ENCODE measurements at regions not wholly inside any gene's neighbourhood (a gene's known extent, or its start where the extent isn't known, plus 50 kb on each side); places are given as distances from the start of the nearest gene placed in this dataset.
"Not testable (repeated sequence)": the region's sequence is repeated elsewhere in the genome, so short reads cannot be mapped to it uniquely, and the experiment has no call there.

- DNase-seq (ENCODE audit: low spot score), result not testable (repeated sequence)
Measured at GRCh38 chr2:215889240-215889969, 123.9 kb downstream of the MREG start.

GRCh38 chr2:215888680-215889079, 124.7 kb downstream of the MREG start:
- DNase-seq (ENCODE audit: low spot score), result no peak

GRCh38 chr2:215887303-215887702, 126.0 kb downstream of the MREG start:
- DNase-seq (ENCODE audit: low spot score), result no peak

GRCh38 chr2:215886022-215886421, 127.3 kb downstream of the MREG start:
- DNase-seq (ENCODE audit: low spot score), result no peak

- DNase-seq (ENCODE audit: low spot score), result no peak
Measured at GRCh38 chr2:215885536-215885935, 127.8 kb downstream of the MREG start.

GRCh38 chr2:215884451-215885087, 128.8 kb downstream of the MREG start:
- no peak for DNase-seq (ENCODE audit: low spot score)

GRCh38 chr2:215883799-215884198, 129.6 kb downstream of the MREG start:
- no peak for DNase-seq (ENCODE audit: low spot score)

- DNase-seq (ENCODE audit: low spot score), result no peak
Measured at GRCh38 chr2:215882689-215883088, 130.7 kb downstream of the MREG start.

- no peak for DNase-seq (ENCODE audit: low spot score)
Measured at GRCh38 chr2:215881582-215881981, 131.8 kb downstream of the MREG start.

GRCh38 chr2:215880970-215881369, 132.4 kb downstream of the MREG start:
- DNase-seq (ENCODE audit: low spot score), result no peak

- no peak for DNase-seq (ENCODE audit: low spot score)
Measured at GRCh38 chr2:215879977-215880940, 133.1 kb downstream of the MREG start.

- DNase-seq (ENCODE audit: low spot score), result no peak
Measured at GRCh38 chr2:215879331-215879730, 134.0 kb downstream of the MREG start.

GRCh38 chr2:215878476-215879063, 134.8 kb downstream of the MREG start:
- DNase-seq (ENCODE audit: low spot score), result no peak

GRCh38 chr2:215876937-215877238, 136.5 kb downstream of the MREG start:
- no peak for DNase-seq (ENCODE audit: low spot score)

GRCh38 chr2:215876139-215876936, 137.0 kb downstream of the MREG start:
- no peak for DNase-seq (ENCODE audit: low spot score)

GRCh38 chr2:215874418-215874817, 138.9 kb downstream of the MREG start:
- no peak for DNase-seq (ENCODE audit: low spot score)

- DNase-seq (ENCODE audit: low spot score), result no peak
Measured at GRCh38 chr2:215870986-215871385, 142.4 kb downstream of the MREG start.

GRCh38 chr2:215870088-215870490, 143.3 kb downstream of the MREG start:
- DNase-seq (ENCODE audit: low spot score), result no peak

- DNase-seq (ENCODE audit: low spot score), result no peak
Measured at GRCh38 chr2:215868846-215869543, 144.4 kb downstream of the MREG start.

GRCh38 chr2:215866606-215867005, 146.7 kb downstream of the MREG start:
- DNase-seq (ENCODE audit: low spot score), result no peak

- DNase-seq (ENCODE audit: low spot score), result no peak
Measured at GRCh38 chr2:215863687-215864086, 149.7 kb downstream of the MREG start.
